ENCODE measurements at regions not wholly inside any gene's neighbourhood (a gene's known extent, or its start where the extent isn't known, plus 50 kb on each side); places are given as distances from the start of the nearest gene placed in this dataset.

GRCh38 chr4:32136081-32136787 lies 1416.1 kb downstream of the PCDH7 start:
- Histone ChIP-seq H2AFZ (ENCODE audit: low read length) (no peak overlapping the region), H2BK20ac (ENCODE audit: low read depth, low read length, poor library complexity, severe bottlenecking) (no peak overlapping the region), H3K23ac (ENCODE audit: insufficient read length, low read depth, low read length) (no peak overlapping the region), H3K79me2 (ENCODE audit: insufficient read depth, low read length) (no peaks in the 10 kb centered on the region), H2BK5ac (ENCODE audit: insufficient read length, low read length) (no peak overlapping the region), H3K23me2 (ENCODE audit: insufficient read length, low read depth, low read length, poor library complexity, severe bottlenecking) (no peaks in the 10 kb centered on the region), H3K27ac (ENCODE audit: insufficient read length, low read depth, low read length) (no peak overlapping the region), H4K8ac (replicated peaks; ENCODE audit: insufficient read length, low read depth, low read length) (no peak overlapping the region), H3K18ac (ENCODE audit: insufficient read length, low read depth, low read length) (no peak overlapping the region), H3K14ac (ENCODE audit: insufficient read depth, low read length) (no peak overlapping the region), H2BK15ac (ENCODE audit: low read depth, low read length) (no peak overlapping the region), H3K9ac (ENCODE audit: extremely low read depth, insufficient read length, low read length) (no peak overlapping the region), H2BK12ac (ENCODE audit: insufficient read length, low read depth, low read length) (no peak overlapping the region), H3K4me2 (ENCODE audit: insufficient read depth, insufficient read length, low read length) (no peak overlapping the region), H3K27me3 (ENCODE audit: insufficient read depth, low read length) (no peaks in the 10 kb centered on the region), H2AK5ac (ENCODE audit: insufficient read length, low read length) (no peak overlapping the region), H2BK120ac (ENCODE audit: low read depth, low read length, poor library complexity, severe bottlenecking) (no peak overlapping the region), H4K5ac (ENCODE audit: insufficient read length, low read depth, low read length) (no peak overlapping the region), H3K56ac (ENCODE audit: insufficient read length, low read depth, low read length) (no peak overlapping the region), H4K20me1 (ENCODE audit: control insufficient read depth, insufficient read depth, insufficient read length) (no peaks in the 10 kb centered on the region), H3K4me1 (ENCODE audit: insufficient read depth, low read length) (no peaks in the 10 kb centered on the region), H3T11ph (ENCODE audit: low read length) (no peak overlapping the region), H4K91ac (ENCODE audit: insufficient read length, low read depth, low read length) (no peak overlapping the region), H3K9me3 (ENCODE audit: control insufficient read depth, low read depth, low read length) (no peaks in the 10 kb centered on the region), H3K4ac (ENCODE audit: low read depth, low read length) (no peak overlapping the region), H3K79me1 (ENCODE audit: insufficient read depth, low read depth, low read length, poor library complexity, severe bottlenecking) (no peaks in the 10 kb centered on the region)
- no peak for DNase-seq
- H3K36me3 Mint-ChIP-seq (ENCODE audit: insufficient read depth in 1 of 3, low read depth in 3 of 3): no peaks in the 10 kb centered on the region; a peak in 1 of 7 replicates
- WGBS (ENCODE audit: extremely low coverage, insufficient read length, low lambda C conversion rate): no CpG with 5 or more reads among the region's 2 CpGs
- H3K4me3 Mint-ChIP-seq: no peak overlapping the region
- peaks cover 16 to 17% of the 10 kb centered on the region in 2 experiments for H3K4me1 Mint-ChIP-seq
- H3K9me3 Mint-ChIP-seq: no peaks in the 10 kb centered on the region; a peak in 1 of 5 replicates
- no peak overlapping the region; a peak in 1 of 7 replicates for H3K27ac Mint-ChIP-seq
- no peaks in the 10 kb centered on the region for H3K27me3 Mint-ChIP-seq (ENCODE audit: low read depth)
- TF ChIP-seq CTCF (conservative IDR thresholded peaks at IDR 0.05): peak; percentile 27; the same call in 1 of the 3 replicates

All from H9 (cell line).